ENCODE measurements at regions not wholly inside any gene's neighbourhood (a gene's known extent, or its start where the extent isn't known, plus 50 kb on each side); places are given as distances from the start of the nearest gene placed in this dataset.

DNA sequence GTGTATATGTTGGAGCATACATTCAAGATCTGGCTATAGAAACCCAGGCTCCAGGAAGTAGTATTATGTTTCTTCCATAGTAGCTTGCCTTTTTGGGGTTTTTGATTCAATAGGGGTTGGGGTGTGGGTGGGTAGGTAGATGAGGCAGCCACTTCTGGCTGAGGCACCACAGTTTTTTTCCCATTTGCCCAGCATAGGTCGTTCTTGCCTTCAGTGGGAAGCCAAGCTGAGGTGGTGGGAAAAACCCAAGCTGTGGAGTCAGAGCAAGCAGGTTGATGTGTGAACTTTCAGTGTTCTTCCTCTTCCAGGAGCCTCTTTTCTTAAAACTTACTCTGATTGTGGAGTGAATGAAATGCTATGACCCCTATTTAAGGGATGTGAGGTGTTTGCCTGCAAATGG, 67.0 kb upstream of the RPS6KA3 start:
- Histone ChIP-seq H3K4me1 (replicated peaks in 1 of 2; ENCODE audit: control insufficient read depth in 2 of 2, insufficient read depth in 2 of 2, low read length in 2 of 2) (no peaks in the 10 kb centered on the region), H3K4me2 (ENCODE audit: insufficient read depth, low read length) (no peak overlapping the region), H3K9me3 (replicated peaks; ENCODE audit: control insufficient read depth, insufficient read depth, low read depth, low read length) (no peaks in the 10 kb centered on the region), H3K27me3 (ENCODE audit: control insufficient read depth in 2 of 2, insufficient read depth in 2 of 2, low read length in 2 of 2) (peaks cover 2 to 6% of the 10 kb centered on the region in 2 experiments; a peak in 3 of 5 replicates), H3K79me2 (ENCODE audit: control insufficient read depth, insufficient read depth, low read length) (no peaks in the 10 kb centered on the region), H3K36me3 (ENCODE audit: control insufficient read depth, insufficient read depth, low read length) (no peaks in the 10 kb centered on the region), H3K27ac (ENCODE audit: extremely low read depth, low read depth, low read length) (no peak overlapping the region), H3K9ac (ENCODE audit: insufficient read depth in 1 of 2, low read depth in 2 of 2, low read length in 2 of 2) (no peak overlapping the region), H3K4me3 (no peak overlapping the region), H2AFZ (ENCODE audit: low read depth, low read length) (no peak overlapping the region), H4K20me1 (replicated peaks; ENCODE audit: control insufficient read depth, insufficient read depth, low read length) (no peaks in the 10 kb centered on the region), H3K9me1 (ENCODE audit: control insufficient read depth, insufficient read depth, low read length) (no peaks in the 10 kb centered on the region)
- BruUV-seq (replicated peaks): no TSS peak
- intact Hi-C loops (cut with micrococcal nuclease): no loop called here
- no peak for DNase-seq (ENCODE audit: extremely low read depth in 1 of 4, low spot score in 3 of 4)
- POLR2A ChIA-PET: no interaction called here
- in situ Hi-C loops (cut with MboI): no loop called here
- no CpG with 5 or more reads among the region's 1 CpG for WGBS (ENCODE audit: insufficient coverage, low coverage, missing lambda C conversion rate)
- FAIRE-seq: no peak
- no peak for ATAC-seq
- CTCF ChIA-PET (ENCODE audit: low intra/inter-chr PET ratio): no interaction called here
- no peak for TF ChIP-seq DDX20 (tag; IDR thresholded peaks at IDR 0.05; ENCODE audit: low read depth)
- TF ChIP-seq, protein P1, sequence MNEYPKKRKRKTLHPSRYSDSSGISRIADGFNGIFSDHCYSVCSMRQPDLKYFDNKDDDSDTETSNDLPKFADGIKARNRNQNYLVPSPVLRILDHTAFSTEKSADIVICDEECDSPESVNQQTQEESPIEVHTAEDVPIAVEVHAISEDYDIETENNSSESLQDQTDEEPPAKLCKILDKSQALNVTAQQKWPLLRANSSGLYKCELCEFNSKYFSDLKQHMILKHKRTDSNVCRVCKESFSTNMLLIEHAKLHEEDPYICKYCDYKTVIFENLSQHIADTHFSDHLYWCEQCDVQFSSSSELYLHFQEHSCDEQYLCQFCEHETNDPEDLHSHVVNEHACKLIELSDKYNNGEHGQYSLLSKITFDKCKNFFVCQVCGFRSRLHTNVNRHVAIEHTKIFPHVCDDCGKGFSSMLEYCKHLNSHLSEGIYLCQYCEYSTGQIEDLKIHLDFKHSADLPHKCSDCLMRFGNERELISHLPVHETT (CRISPR knock-in tag; conservative IDR thresholded peaks at IDR 0.05 in 1 of 2, IDR thresholded peaks at IDR 0.05 in 1 of 2): no peak
- no peak for TF ChIP-seq SIN3B (IDR thresholded peaks at IDR 0.05; ENCODE audit: low read depth)
- TF ChIP-seq, protein P2, sequence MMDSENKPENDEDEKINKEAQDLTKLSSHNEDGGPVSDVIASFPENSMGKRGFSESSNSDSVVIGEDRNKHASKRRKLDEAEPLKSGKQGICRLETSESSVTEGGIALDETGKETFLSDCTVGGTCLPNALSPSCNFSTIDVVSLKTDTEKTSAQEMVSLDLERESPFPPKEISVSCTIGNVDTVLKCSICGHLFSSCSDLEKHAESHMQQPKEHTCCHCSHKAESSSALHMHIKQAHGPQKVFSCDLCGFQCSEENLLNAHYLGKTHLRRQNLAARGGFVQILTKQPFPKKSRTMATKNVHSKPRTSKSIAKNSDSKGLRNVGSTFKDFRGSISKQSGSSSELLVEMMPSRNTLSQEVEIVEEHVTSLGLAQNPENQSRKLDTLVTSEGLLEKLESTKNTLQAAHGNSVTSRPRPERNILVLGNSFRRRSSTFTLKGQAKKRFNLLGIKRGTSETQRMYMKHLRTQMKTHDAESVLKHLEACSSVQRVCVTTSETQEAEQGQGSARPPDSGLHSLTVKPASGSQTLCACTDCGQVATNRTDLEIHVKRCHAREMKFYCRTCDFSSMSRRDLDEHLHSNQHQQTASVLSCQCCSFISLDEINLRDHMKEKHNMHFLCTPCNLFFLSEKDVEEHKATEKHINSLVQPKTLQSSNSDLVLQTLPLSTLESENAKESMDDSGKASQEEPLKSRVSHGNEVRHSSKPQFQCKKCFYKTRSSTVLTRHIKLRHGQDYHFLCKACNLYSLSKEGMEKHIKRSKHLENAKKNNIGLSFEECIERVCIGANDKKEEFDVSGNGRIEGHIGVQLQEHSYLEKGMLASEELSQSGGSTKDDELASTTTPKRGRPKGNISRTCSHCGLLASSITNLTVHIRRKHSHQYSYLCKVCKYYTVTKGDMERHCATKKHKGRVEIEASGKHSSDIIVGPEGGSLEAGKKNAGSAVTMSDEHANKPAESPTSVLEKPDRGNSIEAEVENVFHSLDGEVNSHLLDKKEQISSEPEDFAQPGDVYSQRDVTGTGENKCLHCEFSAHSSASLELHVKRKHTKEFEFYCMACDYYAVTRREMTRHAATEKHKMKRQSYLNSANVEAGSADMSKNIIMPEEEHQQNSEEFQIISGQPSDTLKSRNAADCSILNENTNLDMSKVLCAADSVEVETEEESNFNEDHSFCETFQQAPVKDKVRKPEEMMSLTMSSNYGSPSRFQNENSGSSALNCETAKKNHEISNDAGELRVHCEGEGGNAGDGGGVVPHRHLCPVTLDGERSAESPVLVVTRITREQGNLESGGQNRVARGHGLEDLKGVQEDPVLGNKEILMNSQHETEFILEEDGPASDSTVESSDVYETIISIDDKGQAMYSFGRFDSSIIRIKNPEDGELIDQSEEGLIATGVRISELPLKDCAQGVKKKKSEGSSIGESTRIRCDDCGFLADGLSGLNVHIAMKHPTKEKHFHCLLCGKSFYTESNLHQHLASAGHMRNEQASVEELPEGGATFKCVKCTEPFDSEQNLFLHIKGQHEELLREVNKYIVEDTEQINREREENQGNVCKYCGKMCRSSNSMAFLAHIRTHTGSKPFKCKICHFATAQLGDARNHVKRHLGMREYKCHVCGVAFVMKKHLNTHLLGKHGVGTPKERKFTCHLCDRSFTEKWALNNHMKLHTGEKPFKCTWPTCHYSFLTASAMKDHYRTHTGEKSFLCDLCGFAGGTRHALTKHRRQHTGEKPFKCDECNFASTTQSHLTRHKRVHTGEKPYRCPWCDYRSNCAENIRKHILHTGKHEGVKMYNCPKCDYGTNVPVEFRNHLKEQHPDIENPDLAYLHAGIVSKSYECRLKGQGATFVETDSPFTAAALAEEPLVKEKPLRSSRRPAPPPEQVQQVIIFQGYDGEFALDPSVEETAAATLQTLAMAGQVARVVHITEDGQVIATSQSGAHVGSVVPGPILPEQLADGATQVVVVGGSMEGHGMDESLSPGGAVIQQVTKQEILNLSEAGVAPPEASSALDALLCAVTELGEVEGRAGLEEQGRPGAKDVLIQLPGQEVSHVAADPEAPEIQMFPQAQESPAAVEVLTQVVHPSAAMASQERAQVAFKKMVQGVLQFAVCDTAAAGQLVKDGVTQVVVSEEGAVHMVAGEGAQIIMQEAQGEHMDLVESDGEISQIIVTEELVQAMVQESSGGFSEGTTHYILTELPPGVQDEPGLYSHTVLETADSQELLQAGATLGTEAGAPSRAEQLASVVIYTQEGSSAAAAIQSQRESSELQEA (IDR thresholded peaks at IDR 0.05; ENCODE audit: low read depth): no peak
- no peak for TF ChIP-seq ZBTB8A (IDR thresholded peaks at IDR 0.05; ENCODE audit: partially characterized antibody)
- TF ChIP-seq, protein P3, sequence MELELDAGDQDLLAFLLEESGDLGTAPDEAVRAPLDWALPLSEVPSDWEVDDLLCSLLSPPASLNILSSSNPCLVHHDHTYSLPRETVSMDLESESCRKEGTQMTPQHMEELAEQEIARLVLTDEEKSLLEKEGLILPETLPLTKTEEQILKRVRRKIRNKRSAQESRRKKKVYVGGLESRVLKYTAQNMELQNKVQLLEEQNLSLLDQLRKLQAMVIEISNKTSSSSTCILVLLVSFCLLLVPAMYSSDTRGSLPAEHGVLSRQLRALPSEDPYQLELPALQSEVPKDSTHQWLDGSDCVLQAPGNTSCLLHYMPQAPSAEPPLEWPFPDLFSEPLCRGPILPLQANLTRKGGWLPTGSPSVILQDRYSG (tag; conservative IDR thresholded peaks at IDR 0.05; ENCODE audit: low read depth): no peak
- no peak for TF ChIP-seq ZNF785 (CRISPR knock-in tag; IDR thresholded peaks at IDR 0.05)
- TF ChIP-seq ELF1 (tag; IDR thresholded peaks at IDR 0.05): no peak
- TF ChIP-seq, protein P4, sequence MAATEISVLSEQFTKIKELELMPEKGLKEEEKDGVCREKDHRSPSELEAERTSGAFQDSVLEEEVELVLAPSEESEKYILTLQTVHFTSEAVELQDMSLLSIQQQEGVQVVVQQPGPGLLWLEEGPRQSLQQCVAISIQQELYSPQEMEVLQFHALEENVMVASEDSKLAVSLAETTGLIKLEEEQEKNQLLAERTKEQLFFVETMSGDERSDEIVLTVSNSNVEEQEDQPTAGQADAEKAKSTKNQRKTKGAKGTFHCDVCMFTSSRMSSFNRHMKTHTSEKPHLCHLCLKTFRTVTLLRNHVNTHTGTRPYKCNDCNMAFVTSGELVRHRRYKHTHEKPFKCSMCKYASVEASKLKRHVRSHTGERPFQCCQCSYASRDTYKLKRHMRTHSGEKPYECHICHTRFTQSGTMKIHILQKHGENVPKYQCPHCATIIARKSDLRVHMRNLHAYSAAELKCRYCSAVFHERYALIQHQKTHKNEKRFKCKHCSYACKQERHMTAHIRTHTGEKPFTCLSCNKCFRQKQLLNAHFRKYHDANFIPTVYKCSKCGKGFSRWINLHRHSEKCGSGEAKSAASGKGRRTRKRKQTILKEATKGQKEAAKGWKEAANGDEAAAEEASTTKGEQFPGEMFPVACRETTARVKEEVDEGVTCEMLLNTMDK (IDR thresholded peaks at IDR 0.05; ENCODE audit: borderline replicate concordance, insufficient read depth, low read depth, low read length, poor library complexity, severe bottlenecking): no peak

Measured in K562 (cell line).